Thymus (tissue), 11 donors: ENCODE measurements at regions not wholly inside any gene's neighbourhood (a gene's known extent, or its start where the extent isn't known, plus 50 kb on each side); places are given as distances from the start of the nearest gene placed in this dataset.
"Not testable (repeated sequence)": the region's sequence is repeated elsewhere in the genome, so short reads cannot be mapped to it uniquely, and the experiment has no call there.

ENCODE experiments used
- DNase-seq, 9 donors: peaks; one replicate each; pipeline ENCODE4 v3.0.0-alpha.2; 2013; ENCODE audit warnings: low spot score in 9 of 9, low read depth in 6 of 9, missing footprints in 1 of 9
- H3K27ac ChIP-seq, 2 donors: one replicate each; pipeline ENCODE4 v1.5.1; 2013; ENCODE audit warnings: control low read depth in 1 of 2, low read depth in 1 of 2, low read length in 1 of 2, mild to moderate bottlenecking in 1 of 2, moderate library complexity in 1 of 2
- H3K27me3 ChIP-seq, 2 donors: one replicate each; pipeline ENCODE4 v1.5.1; 2013; ENCODE audit warnings: low read length in 1 of 2; ENCODE audit not compliant: control insufficient read depth in 2 of 2, insufficient read depth in 1 of 2
- H3K36me3 ChIP-seq, 2 donors: one replicate each; pipeline ENCODE4 v1.5.1; 2013; ENCODE audit warnings: low read length in 1 of 2, mild to moderate bottlenecking in 1 of 2, moderate library complexity in 1 of 2; ENCODE audit not compliant: control insufficient read depth in 2 of 2, insufficient read depth in 2 of 2
- H3K4me1 ChIP-seq, 2 donors: one replicate each; pipeline ENCODE4 v1.5.1; 2013; ENCODE audit warnings: low read length in 2 of 2; ENCODE audit not compliant: control insufficient read depth in 2 of 2, insufficient read depth in 2 of 2
- H3K4me3 ChIP-seq, 2 donors: one replicate each; pipeline ENCODE4 v1.5.1; 2013; ENCODE audit warnings: low read length in 2 of 2, control low read depth in 1 of 2, mild to moderate bottlenecking in 1 of 2
- H3K9me3 ChIP-seq, 2 donors: one replicate each; pipeline ENCODE4 v1.5.1; 2013; ENCODE audit warnings: low read length in 1 of 2, mild to moderate bottlenecking in 1 of 2; ENCODE audit not compliant: control insufficient read depth in 2 of 2, insufficient read depth in 1 of 2
- WGBS: extraction: QIAGEN DNeasy Blood & Tissue Kit; methylation state at CpG from one replicate; pipeline ENCODE4 v1.1.7; 2013; 5-methylcytosine and 5-hydroxymethylcytosine counted together
- donor health status: healthy.

- no peak overlapping the region for H3K27ac ChIP-seq
- no peaks in the 10 kb centered on the region for H3K4me1 ChIP-seq
- no peaks in the 10 kb centered on the region for H3K36me3 ChIP-seq
- 90% methylated on average over 6 of the region's 6 CpGs for WGBS
- H3K4me3 ChIP-seq = no peak overlapping the region
- no peak for DNase-seq
- H3K27me3 ChIP-seq = no peaks in the 10 kb centered on the region
- no peaks in the 10 kb centered on the region for H3K9me3 ChIP-seq
Observed at GRCh38 chr14:105666420-105666819, 140.0 kb downstream of the TMEM121 start.

GRCh38 chr14:105666991-105667662 is 140.7 kb downstream of the TMEM121 start:
- DNase-seq, H3K4me1 ChIP-seq, H3K27me3 ChIP-seq, H3K9me3 ChIP-seq, H3K36me3 ChIP-seq, H3K27ac ChIP-seq, H3K4me3 ChIP-seq: not testable (repeated sequence)
- 93% methylated on average over 29 of the region's 29 CpGs for WGBS

- not testable (repeated sequence) for DNase-seq, H3K4me3 ChIP-seq, H3K36me3 ChIP-seq, H3K27ac ChIP-seq, H3K27me3 ChIP-seq, H3K9me3 ChIP-seq, H3K4me1 ChIP-seq
- WGBS = 93% methylated on average over 11 of the region's 13 CpGs
Observed at GRCh38 chr14:105667663-105668020, 141.3 kb downstream of the TMEM121 start.

DNA sequence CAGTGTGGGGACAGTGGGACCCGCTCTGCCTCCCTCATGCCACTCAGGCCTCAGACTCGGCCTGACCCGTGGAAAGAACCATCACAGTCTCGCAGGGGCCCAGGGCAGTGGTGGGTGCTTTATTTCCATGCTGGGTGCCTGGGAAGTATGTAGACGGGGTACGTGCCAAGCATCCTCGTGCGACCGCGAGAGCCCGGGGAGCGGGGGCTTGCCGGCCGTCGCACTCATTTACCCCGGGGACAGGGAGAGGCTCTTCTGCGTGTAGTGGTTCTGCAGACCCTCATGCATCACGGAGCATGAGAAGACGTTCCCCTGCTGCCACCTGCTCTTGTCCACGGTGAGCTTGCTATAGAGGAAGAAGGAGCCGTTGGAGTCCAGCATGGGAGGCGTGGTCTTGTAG is 141.6 kb downstream of the TMEM121 start:
- H3K9me3 ChIP-seq, H3K27ac ChIP-seq, H3K4me1 ChIP-seq, H3K27me3 ChIP-seq, H3K36me3 ChIP-seq, H3K4me3 ChIP-seq, DNase-seq: not testable (repeated sequence)
- WGBS = 95% methylated on average over 21 of the region's 22 CpGs

DNA sequence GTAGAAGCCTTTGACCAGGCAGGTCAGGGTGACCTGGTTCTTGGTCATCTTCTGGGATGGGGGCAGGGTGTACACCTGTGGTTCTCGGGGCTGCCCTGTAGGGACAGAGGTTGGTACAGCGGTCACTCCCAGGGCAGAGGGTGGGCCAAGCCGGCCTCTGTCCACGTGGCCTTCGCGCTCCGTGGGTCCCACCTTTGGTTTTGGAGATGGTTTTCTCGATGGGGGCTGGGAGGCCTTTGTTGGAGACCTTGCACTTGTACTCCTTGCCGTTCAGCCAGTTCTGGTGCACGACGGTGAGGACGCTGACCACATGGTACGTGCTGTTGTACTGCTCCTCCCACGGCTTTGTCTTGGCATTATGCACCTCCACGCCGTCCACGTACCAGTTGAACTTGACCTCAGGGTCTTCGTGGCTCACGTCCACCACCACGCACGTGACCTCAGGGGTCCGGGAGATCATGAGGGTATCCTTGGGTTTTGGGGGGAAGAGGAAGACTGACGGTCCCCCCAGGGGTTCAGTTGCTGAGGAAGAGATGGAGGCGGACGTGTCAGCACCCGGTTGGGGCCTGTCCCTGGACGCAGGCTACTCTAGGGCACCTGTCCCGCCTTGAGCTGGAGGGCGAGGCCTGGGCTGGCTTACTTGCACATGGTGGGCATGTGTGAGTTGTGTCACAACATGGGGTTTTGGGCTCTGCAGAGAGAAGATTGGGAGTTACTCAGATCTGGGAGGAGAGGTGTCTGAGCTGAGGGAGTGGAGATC is 142.3 kb downstream of the TMEM121 start:
- H3K4me3 ChIP-seq, H3K36me3 ChIP-seq, DNase-seq, H3K27ac ChIP-seq, H3K27me3 ChIP-seq, H3K4me1 ChIP-seq, H3K9me3 ChIP-seq: not testable (repeated sequence)
- 97% methylated on average over 29 of the region's 29 CpGs for WGBS

DNA sequence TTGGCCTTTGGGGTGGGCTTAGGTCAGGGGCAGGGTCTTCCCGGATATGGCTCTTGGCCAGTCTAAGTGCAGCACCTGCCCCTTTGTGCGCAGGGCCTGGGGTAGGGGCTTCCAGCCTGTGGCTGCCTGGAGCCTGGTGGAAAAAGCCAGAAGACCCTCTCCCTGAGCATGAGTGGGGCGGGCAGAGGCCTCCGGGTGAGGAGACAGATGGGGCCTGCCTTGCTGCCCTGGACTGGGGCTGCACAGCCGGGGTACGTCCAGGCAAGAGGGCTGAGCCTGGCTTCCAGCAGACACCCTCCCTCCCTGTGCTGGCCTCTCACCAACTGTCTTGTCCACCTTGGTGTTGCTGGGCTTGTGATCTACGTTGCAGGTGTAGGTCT is 142.8 kb downstream of the TMEM121 start:
- not testable (repeated sequence) for H3K9me3 ChIP-seq, H3K27ac ChIP-seq, H3K4me3 ChIP-seq, H3K36me3 ChIP-seq, DNase-seq, H3K4me1 ChIP-seq, H3K27me3 ChIP-seq
- WGBS = 97% methylated on average over 7 of the region's 7 CpGs

DNA sequence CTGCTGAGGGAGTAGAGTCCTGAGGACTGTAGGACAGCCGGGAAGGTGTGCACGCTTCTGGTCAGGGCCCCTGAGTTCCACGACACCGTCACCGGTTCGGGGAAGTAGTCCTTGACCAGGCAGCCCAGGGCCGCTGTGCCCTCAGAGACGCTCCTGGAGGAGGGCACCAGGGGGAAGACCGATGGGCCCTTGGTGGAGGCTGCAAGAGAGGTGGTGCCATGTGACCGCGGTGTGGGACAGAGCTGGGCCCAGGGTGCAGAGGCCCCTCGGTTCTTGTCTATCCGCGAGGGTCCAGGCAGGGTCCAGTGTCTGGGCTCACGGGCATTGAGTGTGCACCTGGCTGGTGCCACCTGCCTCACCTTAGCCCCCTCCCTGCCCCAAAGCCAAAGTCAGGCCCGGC is 143.3 kb downstream of the TMEM121 start:
- H3K27me3 ChIP-seq, H3K4me3 ChIP-seq, H3K9me3 ChIP-seq, H3K27ac ChIP-seq, DNase-seq, H3K36me3 ChIP-seq, H3K4me1 ChIP-seq: not testable (repeated sequence)
- WGBS = 96% methylated on average over 16 of the region's 16 CpGs

- H3K27me3 ChIP-seq, H3K4me3 ChIP-seq, H3K4me1 ChIP-seq, DNase-seq, H3K27ac ChIP-seq, H3K36me3 ChIP-seq, H3K9me3 ChIP-seq: not testable (repeated sequence)
- WGBS = 94% methylated on average over 31 of the region's 55 CpGs
Observed at GRCh38 chr14:105672450-105673200, 146.2 kb downstream of the TMEM121 start.

- DNase-seq, H3K4me1 ChIP-seq, H3K36me3 ChIP-seq, H3K9me3 ChIP-seq, H3K4me3 ChIP-seq, H3K27ac ChIP-seq, H3K27me3 ChIP-seq: not testable (repeated sequence)
- 93% methylated on average over 12 of the region's 14 CpGs for WGBS
Observed at GRCh38 chr14:105675433-105675832, 149.1 kb downstream of the TMEM121 start.
